Kidney epithelial cell (primary cell): ENCODE measurements at regions not wholly inside any gene's neighbourhood (a gene's known extent, or its start where the extent isn't known, plus 50 kb on each side); places are given as distances from the start of the nearest gene placed in this dataset.
A peak's percentile ranks its signal among the peaks of the same experiment; 100 is the strongest.

Experiments used
- DNase-seq: peaks from one replicate; pipeline ENCODE4 v3.0.0-alpha.2; 2010; ENCODE audit warnings: low read depth
- H3K27me3 ChIP-seq: 2 replicates; pipeline ENCODE4 v1.6.0; 2011; ENCODE audit warnings: low read length; ENCODE audit not compliant: control insufficient read depth, insufficient read depth
- H3K36me3 ChIP-seq: 2 replicates; pipeline ENCODE4 v1.5.1; 2011; ENCODE audit warnings: low read length; ENCODE audit not compliant: control insufficient read depth, insufficient read depth
- H3K4me3 ChIP-seq: 2 replicates; pipeline ENCODE4 v1.5.1; 2011; ENCODE audit warnings: low read depth, mild to moderate bottlenecking, control low read depth, low read length
- TF ChIP-seq, protein P1 (sequence below): IDR thresholded peaks from 2 replicates; pipeline ENCODE4 v1.5.1; 2011; ENCODE audit warnings: mild to moderate bottlenecking, moderate library complexity, low read length, control low read depth, inconsistent platforms; ENCODE audit not compliant: insufficient read depth, poor library complexity, severe bottlenecking

DNA sequence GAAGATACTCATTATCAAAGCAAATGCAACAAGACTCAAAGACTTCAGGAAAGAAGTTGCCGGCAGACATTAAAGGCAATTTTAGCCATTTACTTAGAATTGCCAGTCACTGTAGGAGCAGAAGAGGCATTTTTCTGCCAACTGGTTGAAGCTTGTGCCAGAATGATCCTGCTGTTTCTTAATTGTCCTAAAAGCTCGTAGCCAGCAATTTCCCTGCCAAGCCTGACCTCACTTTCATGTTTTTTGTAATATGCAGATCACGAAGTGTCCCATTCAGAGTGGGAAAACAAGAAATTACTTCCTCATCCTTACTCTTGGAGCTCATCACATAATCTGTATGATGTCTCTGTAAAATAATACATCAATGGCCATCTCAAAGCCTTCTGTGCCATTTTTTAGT is 130.9 kb upstream of the ANKRD1 start:
- no peak for DNase-seq
- H3K27me3 ChIP-seq, result peaks cover 2% of the 10 kb centered on the region
- no peaks in the 10 kb centered on the region for H3K36me3 ChIP-seq
- H3K4me3 ChIP-seq, result no peak overlapping the region
- TF ChIP-seq, protein P1, sequence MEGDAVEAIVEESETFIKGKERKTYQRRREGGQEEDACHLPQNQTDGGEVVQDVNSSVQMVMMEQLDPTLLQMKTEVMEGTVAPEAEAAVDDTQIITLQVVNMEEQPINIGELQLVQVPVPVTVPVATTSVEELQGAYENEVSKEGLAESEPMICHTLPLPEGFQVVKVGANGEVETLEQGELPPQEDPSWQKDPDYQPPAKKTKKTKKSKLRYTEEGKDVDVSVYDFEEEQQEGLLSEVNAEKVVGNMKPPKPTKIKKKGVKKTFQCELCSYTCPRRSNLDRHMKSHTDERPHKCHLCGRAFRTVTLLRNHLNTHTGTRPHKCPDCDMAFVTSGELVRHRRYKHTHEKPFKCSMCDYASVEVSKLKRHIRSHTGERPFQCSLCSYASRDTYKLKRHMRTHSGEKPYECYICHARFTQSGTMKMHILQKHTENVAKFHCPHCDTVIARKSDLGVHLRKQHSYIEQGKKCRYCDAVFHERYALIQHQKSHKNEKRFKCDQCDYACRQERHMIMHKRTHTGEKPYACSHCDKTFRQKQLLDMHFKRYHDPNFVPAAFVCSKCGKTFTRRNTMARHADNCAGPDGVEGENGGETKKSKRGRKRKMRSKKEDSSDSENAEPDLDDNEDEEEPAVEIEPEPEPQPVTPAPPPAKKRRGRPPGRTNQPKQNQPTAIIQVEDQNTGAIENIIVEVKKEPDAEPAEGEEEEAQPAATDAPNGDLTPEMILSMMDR, result no peak

DNA sequence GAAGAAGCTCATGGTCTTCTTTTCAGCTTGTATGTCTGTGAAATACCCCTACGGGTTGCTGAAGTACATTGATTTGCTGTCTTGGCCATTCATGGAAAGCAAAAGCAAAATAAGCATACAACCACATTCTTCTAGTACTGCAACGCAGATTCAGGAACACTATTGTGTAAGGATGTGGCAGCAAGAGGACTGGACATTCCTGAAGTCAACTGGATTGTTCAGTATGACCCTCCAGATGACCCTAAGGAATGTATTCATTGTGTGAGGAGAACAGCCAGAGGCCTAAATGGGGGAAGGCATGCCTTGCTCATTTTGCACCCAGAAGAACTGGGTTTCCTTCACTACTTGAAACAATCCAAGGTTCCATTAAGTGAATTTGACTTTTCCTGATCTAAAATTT is 133.4 kb upstream of the ANKRD1 start:
- peak; percentile 19 for DNase-seq
- TF ChIP-seq, protein P1, result no peak
- Histone ChIP-seq H3K36me3 (no peaks in the 10 kb centered on the region), H3K27me3 (peaks cover 2% of the 10 kb centered on the region), H3K4me3 (no peak overlapping the region)

DNA sequence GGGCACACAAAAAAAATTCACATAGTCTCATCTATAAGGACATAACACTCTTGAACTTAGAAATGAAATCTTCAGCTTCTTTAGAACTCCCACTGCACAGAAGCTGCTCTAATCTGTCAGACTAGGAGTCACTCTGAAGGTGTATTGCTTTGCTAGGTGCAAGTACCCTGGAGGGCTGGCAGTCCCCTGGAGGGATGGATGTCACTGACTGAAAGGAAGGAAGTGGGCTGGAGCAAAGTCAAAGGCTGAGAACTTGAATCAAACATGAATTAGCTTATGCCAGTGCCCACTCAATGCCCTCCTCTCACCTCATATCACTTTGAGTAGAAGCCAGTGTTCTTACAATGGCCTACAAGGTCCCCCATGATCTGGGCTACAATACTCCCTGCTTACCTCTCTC is 140.3 kb upstream of the ANKRD1 start:
- TF ChIP-seq, protein P1, result no peak
- no peak overlapping the region for H3K4me3 ChIP-seq
- H3K36me3 ChIP-seq, result no peaks in the 10 kb centered on the region
- DNase-seq, result no peak
- H3K27me3 ChIP-seq, result no peaks in the 10 kb centered on the region

DNA sequence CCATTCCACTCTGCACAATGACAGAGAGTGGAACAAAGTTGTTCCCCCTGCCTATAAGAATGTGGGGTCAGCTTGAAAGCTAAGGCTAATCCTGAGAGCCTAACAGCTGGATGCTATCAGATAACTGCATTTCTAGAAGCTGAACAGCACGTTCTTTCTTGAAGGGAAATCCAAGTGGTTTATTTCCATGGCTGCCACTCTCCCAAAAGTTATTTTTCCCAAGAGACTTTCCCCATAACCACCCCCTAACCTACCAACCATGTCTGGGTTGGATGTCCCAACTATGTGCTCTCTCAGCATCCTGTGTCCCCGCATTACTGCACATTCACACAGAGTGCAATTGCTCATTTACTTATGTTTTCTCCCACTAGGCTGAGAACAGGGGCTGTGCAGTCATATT is 140.7 kb upstream of the ANKRD1 start:
- TF ChIP-seq, protein P1, result no peak

DNA sequence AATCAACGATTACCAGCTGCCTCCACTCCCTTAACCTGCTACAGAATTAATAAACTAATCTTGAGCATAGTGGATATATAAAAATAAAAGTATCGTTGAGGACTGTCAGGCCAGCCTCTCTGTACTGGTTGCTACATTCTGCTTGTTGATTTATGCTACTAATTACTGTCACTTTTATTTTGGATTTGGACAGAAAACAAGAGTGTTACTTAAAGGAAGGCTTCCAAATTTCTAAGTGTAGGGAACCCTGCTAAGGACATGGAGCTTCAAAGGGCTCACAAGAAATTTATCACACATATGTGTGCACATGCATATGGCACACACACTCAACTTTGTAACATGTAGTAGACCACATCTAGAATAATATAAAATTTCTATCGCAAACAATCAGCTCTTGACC is 141.2 kb upstream of the ANKRD1 start:
- H3K36me3 ChIP-seq, result no peaks in the 10 kb centered on the region
- no peak for DNase-seq
- no peak overlapping the region for H3K4me3 ChIP-seq
- no peaks in the 10 kb centered on the region for H3K27me3 ChIP-seq
- TF ChIP-seq, protein P1, result no peak

More for the DNA sequence above, 140.7 kb upstream of the ANKRD1 start:
- DNase-seq, result no peak
- Histone ChIP-seq H3K36me3 (no peaks in the 10 kb centered on the region), H3K27me3 (no peaks in the 10 kb centered on the region), H3K4me3 (no peak overlapping the region)

DNA sequence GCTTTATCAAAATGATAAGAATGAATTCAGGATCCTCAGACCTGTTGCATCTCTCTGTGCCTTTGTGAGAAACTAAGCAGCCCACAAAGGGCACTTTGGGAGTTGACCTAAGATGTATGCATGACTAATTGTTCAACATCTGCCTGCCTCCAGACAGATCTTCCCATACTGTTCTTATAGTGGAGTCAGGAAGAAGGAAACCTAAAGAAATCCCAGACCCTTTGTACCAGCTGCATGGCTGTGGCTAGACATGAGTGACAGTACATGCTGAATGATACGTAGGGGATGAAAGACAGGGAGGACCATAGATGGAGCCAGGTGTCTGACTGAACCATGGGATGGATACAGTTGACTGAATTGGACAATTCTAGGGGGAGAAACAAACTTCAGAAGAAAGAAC is 148.7 kb upstream of the PCGF5 start:
- no peak for DNase-seq
- Histone ChIP-seq H3K36me3 (no peaks in the 10 kb centered on the region), H3K4me3 (no peak overlapping the region), H3K27me3 (no peaks in the 10 kb centered on the region)
- TF ChIP-seq, protein P1, result no peak
